Ovary (tissue), 7 donors: ENCODE measurements at regions not wholly inside any gene's neighbourhood (a gene's known extent, or its start where the extent isn't known, plus 50 kb on each side); places are given as distances from the start of the nearest gene placed in this dataset.

ENCODE experiments used
- DNase-seq, 5 donors: peaks; one replicate each; pipeline ENCODE4 v3.0.0-alpha.2; 2019 to 2020
- H3K27ac ChIP-seq, 2 donors: fragments of 200-600 bp; one replicate each; pipeline versions ENCODE4 v1.5.1 to v1.8.0; 2019 to 2022
- H3K27me3 ChIP-seq: fragments of 200-600 bp; one replicate; pipeline ENCODE4 v1.8.0; 2022
- H3K36me3 ChIP-seq: fragments of 200-600 bp; sonication (generic); one replicate; pipeline ENCODE4 v1.5.1; 2019
- H3K4me1 ChIP-seq: one replicate; pipeline ENCODE4 v1.8.1; 2013; ENCODE audit warnings: mild to moderate bottlenecking, moderate library complexity; ENCODE audit not compliant: insufficient read depth
- H3K4me3 ChIP-seq: fragments of 200-600 bp; sonication (generic); one replicate; pipeline ENCODE4 v1.5.1; 2017
- H3K9me3 ChIP-seq, 2 donors: fragments of 200-600 bp in 1 of 2; sonication (generic) in 1 of 2; one replicate each; pipeline versions ENCODE4 v1.5.1 to v1.8.1; 2013 to 2019; ENCODE audit warnings: mild to moderate bottlenecking in 1 of 2, moderate library complexity in 1 of 2
- EP300 ChIP-seq: sonication (generic); formaldehyde crosslinking; IDR thresholded peaks from one replicate; pipeline ENCODE4 v1.6.1; 2017; ENCODE audit warnings: antibody characterized with exemption
- POLR2A ChIP-seq: fragments of 450-650 bp; IDR thresholded peaks from one replicate; pipeline ENCODE4 v1.6.1; 2017; ENCODE audit warnings: antibody characterized with exemption, mild to moderate bottlenecking, moderate library complexity
- WGBS, 3 donors: extraction: QIAGEN DNeasy Blood & Tissue Kit in 1 of 3; methylation state at CpG; one replicate each; pipeline versions ENCODE4 v1.1.5 to v1.1.7; 2013 to 2017; 5-methylcytosine and 5-hydroxymethylcytosine counted together
- intact Hi-C, 4 donors: fragments of 100-400 bp; cut with DNase I; formaldehyde crosslinking; loops; one replicate each; pipeline versions ENCODE4 v1.11.0 to v1.15.1; 2022 to 2023
- TF ChIP-seq, protein P1 (sequence below), 3 donors: fragments of 450-650 bp in 2 of 3; fragments of 200-600 bp in 1 of 3; IDR thresholded peaks; one replicate each; pipeline versions ENCODE4 v1.5.1 to v1.8.0; 2016 to 2022; ENCODE audit warnings: antibody characterized with exemption in 3 of 3, mild to moderate bottlenecking in 1 of 3
- donor health status: DM: no; HTN: no; CAD: no; lungs with moderate emphysema.
- donor health status: DM: no; HTN: no; CAD: no.
- donor health status: Bipolar disorder and iron deficiency.
- donor health status: DM: no; HTN: no; CAD: no.
- donor health status: DM: yes; HTN: yes; CAD: no.

DNA sequence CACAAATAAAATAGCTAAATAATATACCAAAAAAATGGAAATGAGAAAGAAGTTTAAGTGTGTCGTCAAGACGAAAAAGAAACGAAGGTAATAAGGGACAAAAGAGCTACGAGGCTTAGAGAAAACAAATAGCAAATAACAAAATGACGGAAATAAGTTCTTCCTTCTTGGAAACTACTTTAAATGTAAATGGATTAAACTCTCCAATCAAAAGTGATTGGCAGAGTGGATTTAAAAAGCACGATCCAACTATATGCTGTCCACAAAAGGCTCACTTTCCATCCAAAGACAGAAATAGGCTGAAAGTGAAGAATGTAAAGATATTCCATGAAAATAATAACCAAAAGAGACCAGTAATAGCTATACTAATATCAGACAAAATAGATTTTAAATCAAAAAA lies 82.4 kb downstream of the DIO3 start:
- no peaks in the 10 kb centered on the region for H3K4me1 ChIP-seq
- TF ChIP-seq EP300 (no peak), POLR2A (no peak)
- TF ChIP-seq, protein P1, sequence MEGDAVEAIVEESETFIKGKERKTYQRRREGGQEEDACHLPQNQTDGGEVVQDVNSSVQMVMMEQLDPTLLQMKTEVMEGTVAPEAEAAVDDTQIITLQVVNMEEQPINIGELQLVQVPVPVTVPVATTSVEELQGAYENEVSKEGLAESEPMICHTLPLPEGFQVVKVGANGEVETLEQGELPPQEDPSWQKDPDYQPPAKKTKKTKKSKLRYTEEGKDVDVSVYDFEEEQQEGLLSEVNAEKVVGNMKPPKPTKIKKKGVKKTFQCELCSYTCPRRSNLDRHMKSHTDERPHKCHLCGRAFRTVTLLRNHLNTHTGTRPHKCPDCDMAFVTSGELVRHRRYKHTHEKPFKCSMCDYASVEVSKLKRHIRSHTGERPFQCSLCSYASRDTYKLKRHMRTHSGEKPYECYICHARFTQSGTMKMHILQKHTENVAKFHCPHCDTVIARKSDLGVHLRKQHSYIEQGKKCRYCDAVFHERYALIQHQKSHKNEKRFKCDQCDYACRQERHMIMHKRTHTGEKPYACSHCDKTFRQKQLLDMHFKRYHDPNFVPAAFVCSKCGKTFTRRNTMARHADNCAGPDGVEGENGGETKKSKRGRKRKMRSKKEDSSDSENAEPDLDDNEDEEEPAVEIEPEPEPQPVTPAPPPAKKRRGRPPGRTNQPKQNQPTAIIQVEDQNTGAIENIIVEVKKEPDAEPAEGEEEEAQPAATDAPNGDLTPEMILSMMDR (IDR thresholded peaks at IDR 0.05), result no peak
- H3K36me3 ChIP-seq, result no peaks in the 10 kb centered on the region
- DNase-seq, result no peak
- no peaks in the 10 kb centered on the region for H3K9me3 ChIP-seq
- intact Hi-C loops, result no loop called here
- H3K4me3 ChIP-seq, result no peak overlapping the region
- no peak overlapping the region for H3K27ac ChIP-seq
- no peaks in the 10 kb centered on the region for H3K27me3 ChIP-seq
- WGBS, 3 donors, result 91 to 95% (median 92%) methylated on average over 6 of the region's 6 CpGs

DNA sequence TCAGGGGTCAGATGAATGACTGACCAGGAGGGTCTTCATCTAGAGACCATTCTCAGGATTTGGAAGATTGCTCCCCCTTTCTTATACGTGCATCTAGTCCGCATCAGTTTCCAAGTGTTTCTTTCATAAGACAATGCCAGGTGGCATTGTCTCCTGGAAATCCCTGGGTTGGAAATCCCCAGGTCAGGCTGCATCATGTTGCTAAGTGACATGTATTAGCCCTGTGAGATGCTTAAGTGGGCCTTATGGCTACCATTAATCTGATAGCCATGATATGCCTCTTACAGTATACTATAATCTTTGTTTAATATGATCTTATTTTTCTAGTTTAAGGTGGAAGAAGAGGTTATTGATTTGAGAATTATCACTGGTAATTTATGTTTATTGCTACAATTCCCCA lies 92.8 kb downstream of the DIO3 start:
- no peak for TF ChIP-seq EP300
- TF ChIP-seq, protein P1 (IDR thresholded peaks at IDR 0.05), result no peak
- no peak for TF ChIP-seq POLR2A
- DNase-seq, result no peak
- H3K27ac ChIP-seq, result no peak overlapping the region
- intact Hi-C loops, result no loop called here
- H3K9me3 ChIP-seq, result no peaks in the 10 kb centered on the region
- H3K27me3 ChIP-seq, result no peaks in the 10 kb centered on the region
- WGBS, 3 donors, result 77 to 82% (median 77%) methylated on average over 2 of the region's 2 CpGs
- H3K4me3 ChIP-seq, result no peak overlapping the region
- no peaks in the 10 kb centered on the region for H3K36me3 ChIP-seq
- no peaks in the 10 kb centered on the region for H3K4me1 ChIP-seq

DNA sequence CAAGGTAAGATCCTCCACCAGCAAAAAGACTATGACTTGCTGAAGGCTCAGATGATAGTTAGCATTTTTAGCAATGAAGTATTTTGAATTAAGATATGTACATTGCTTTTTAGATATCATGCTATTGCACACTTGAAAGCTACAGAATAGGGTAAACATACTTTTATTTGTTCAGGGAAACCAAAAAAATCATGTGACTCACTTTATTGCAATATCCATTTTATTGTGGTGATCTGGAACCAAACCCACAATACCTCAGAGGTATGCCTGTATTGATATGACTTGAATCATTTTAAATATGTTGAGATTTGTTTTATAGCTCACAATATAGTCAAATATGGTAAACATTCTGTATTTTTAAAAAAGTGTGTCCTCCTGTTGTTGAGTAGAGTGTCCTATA lies 96.1 kb downstream of the DIO3 start:
- Histone ChIP-seq H3K27ac (no peak overlapping the region), H3K9me3 (no peaks in the 10 kb centered on the region), H3K27me3 (no peaks in the 10 kb centered on the region), H3K4me3 (no peak overlapping the region), H3K4me1 (no peaks in the 10 kb centered on the region), H3K36me3 (no peaks in the 10 kb centered on the region)
- no peak for TF ChIP-seq POLR2A
- no peak for TF ChIP-seq EP300
- TF ChIP-seq, protein P1 (IDR thresholded peaks at IDR 0.05), result no peak
- no peak for DNase-seq
- intact Hi-C loops, result no loop called here

DNA sequence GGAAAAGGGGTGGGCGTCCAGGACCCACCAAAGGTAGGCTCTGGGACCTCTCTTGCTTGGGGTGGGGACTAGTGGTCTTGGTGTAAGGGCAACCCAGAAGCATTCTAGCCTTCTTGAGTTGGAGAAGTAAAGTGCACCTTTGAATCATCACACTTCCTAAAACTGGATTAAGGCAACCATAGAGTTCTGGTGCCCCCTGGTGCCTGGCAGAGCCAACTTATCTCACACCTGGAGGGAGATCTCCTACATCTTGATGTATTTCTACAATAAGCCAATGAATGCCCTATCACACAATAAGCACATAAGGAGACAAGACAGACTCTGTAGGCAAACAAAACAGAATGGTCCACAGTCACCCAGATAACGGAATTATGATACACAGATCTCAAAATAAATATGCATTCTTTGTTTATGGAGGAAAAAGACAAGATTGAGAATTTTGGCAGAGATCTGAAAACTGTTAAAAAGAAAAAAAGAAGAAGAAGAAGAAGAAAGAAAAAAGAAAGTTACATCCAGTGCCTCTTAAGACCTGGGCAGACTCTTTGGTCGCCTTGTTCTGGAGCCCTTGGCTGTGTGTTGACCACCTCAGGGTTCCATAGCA lies 95.9 kb upstream of the PPP2R5C start:
- no peak overlapping the region for H3K4me3 ChIP-seq
- no peaks in the 10 kb centered on the region for H3K9me3 ChIP-seq
- TF ChIP-seq, protein P1 (IDR thresholded peaks at IDR 0.05), result peak in 1 of 3 donors; percentile 24
- no peak for TF ChIP-seq EP300
- no peaks in the 10 kb centered on the region for H3K27me3 ChIP-seq
- H3K27ac ChIP-seq, result no peak overlapping the region
- H3K36me3 ChIP-seq, result no peaks in the 10 kb centered on the region
- H3K4me1 ChIP-seq, result no peaks in the 10 kb centered on the region
- intact Hi-C loops, result no loop called here
- WGBS, 3 donors, result 52 to 58% (median 58%) methylated on average over 3 of the region's 3 CpGs
- DNase-seq, result peak; percentile 21 to 60 (median 45)
